Activated naive CD8-positive, alpha-beta T cell treated with anti-CD3 and anti-CD28 coated beads for 36 hours (primary cell): ENCODE measurements at regions not wholly inside any gene's neighbourhood (a gene's known extent, or its start where the extent isn't known, plus 50 kb on each side); places are given as distances from the start of the nearest gene placed in this dataset.
A peak's percentile ranks its signal among the peaks of the same experiment; 100 is the strongest.
"Not testable (repeated sequence)": the region's sequence is repeated elsewhere in the genome, so short reads cannot be mapped to it uniquely, and the experiment has no call there.

Experiments used
- DNase-seq: peaks from one replicate; pipeline ENCODE4 v3.0.0; 2021
- H3K27ac Mint-ChIP-seq: one replicate; pipeline ENCODE4 v1.8.0; 2022; ENCODE audit warnings: mild to moderate bottlenecking, moderate library complexity, mixed read lengths
- H3K27me3 Mint-ChIP-seq: one replicate; pipeline ENCODE4 v1.8.0; 2022; ENCODE audit warnings: mild to moderate bottlenecking, mixed read lengths
- H3K36me3 Mint-ChIP-seq: one replicate; pipeline ENCODE4 v1.8.0; 2021; ENCODE audit warnings: mild to moderate bottlenecking, mixed read lengths
- H3K4me1 Mint-ChIP-seq: one replicate; pipeline ENCODE4 v1.8.0; 2021; ENCODE audit warnings: mixed read lengths
- H3K4me3 Mint-ChIP-seq: one replicate; pipeline ENCODE4 v1.8.0; 2022; ENCODE audit warnings: mild to moderate bottlenecking, moderate library complexity, mixed read lengths
- H3K9me3 Mint-ChIP-seq: one replicate; pipeline ENCODE4 v1.8.0; 2022; ENCODE audit warnings: mixed read lengths

GRCh38 chr9:20255052-20255451, 367.2 kb downstream of the MLLT3 start:
- peaks cover 32% of the 10 kb centered on the region for H3K4me1 Mint-ChIP-seq
- peaks cover 3% of the 10 kb centered on the region for H3K9me3 Mint-ChIP-seq
- DNase-seq = no peak
- H3K36me3 Mint-ChIP-seq = peaks cover 9% of the 10 kb centered on the region
- H3K27ac Mint-ChIP-seq = peak overlapping the region; percentile 81
- no peaks in the 10 kb centered on the region for H3K27me3 Mint-ChIP-seq
- H3K4me3 Mint-ChIP-seq = no peak overlapping the region

GRCh38 chr9:20253635-20254034, 368.7 kb downstream of the MLLT3 start:
- no peaks in the 10 kb centered on the region for H3K27me3 Mint-ChIP-seq
- peaks cover 3% of the 10 kb centered on the region for H3K9me3 Mint-ChIP-seq
- no peak for DNase-seq
- H3K36me3 Mint-ChIP-seq = peaks cover 9% of the 10 kb centered on the region
- H3K4me3 Mint-ChIP-seq = no peak overlapping the region
- H3K27ac Mint-ChIP-seq = no peak overlapping the region
- peaks cover 32% of the 10 kb centered on the region for H3K4me1 Mint-ChIP-seq

GRCh38 chr9:20252778-20253177, 369.5 kb downstream of the MLLT3 start:
- H3K27me3 Mint-ChIP-seq = no peaks in the 10 kb centered on the region
- H3K4me3 Mint-ChIP-seq = no peak overlapping the region
- H3K4me1 Mint-ChIP-seq = peaks cover 32% of the 10 kb centered on the region

GRCh38 chr9:20250791-20251190, 371.5 kb downstream of the MLLT3 start:
- no peaks in the 10 kb centered on the region for H3K27me3 Mint-ChIP-seq
- no peak overlapping the region for H3K4me3 Mint-ChIP-seq
- H3K36me3 Mint-ChIP-seq = peaks cover 9% of the 10 kb centered on the region
- no peak overlapping the region for H3K27ac Mint-ChIP-seq
- peaks cover 22% of the 10 kb centered on the region for H3K4me1 Mint-ChIP-seq
- DNase-seq = no peak
- peaks cover 5% of the 10 kb centered on the region for H3K9me3 Mint-ChIP-seq

More at GRCh38 chr9:20252778-20253177, 369.5 kb downstream of the MLLT3 start:
- DNase-seq = no peak
- H3K9me3 Mint-ChIP-seq = peaks cover 5% of the 10 kb centered on the region
- H3K27ac Mint-ChIP-seq = no peak overlapping the region
- peaks cover 9% of the 10 kb centered on the region for H3K36me3 Mint-ChIP-seq

GRCh38 chr9:20244271-20244670, 378.0 kb downstream of the MLLT3 start:
- Mint-ChIP-seq H3K36me3 (no peaks in the 10 kb centered on the region), H3K4me1 (peaks cover 53% of the 10 kb centered on the region), H3K4me3 (no peak overlapping the region), H3K27ac (no peak overlapping the region), H3K9me3 (peaks cover 2% of the 10 kb centered on the region), H3K27me3 (no peaks in the 10 kb centered on the region)
- no peak for DNase-seq

GRCh38 chr9:20243841-20244240, 378.5 kb downstream of the MLLT3 start:
- peaks cover 2% of the 10 kb centered on the region for H3K9me3 Mint-ChIP-seq
- H3K4me1 Mint-ChIP-seq = peaks cover 53% of the 10 kb centered on the region
- H3K27me3 Mint-ChIP-seq = no peaks in the 10 kb centered on the region
- peak overlapping the region; percentile 38 for H3K27ac Mint-ChIP-seq
- H3K4me3 Mint-ChIP-seq = no peak overlapping the region
- no peaks in the 10 kb centered on the region for H3K36me3 Mint-ChIP-seq
- no peak for DNase-seq

GRCh38 chr9:20242510-20243189, 379.6 kb downstream of the MLLT3 start:
- H3K9me3 Mint-ChIP-seq = no peaks in the 10 kb centered on the region
- H3K36me3 Mint-ChIP-seq = no peaks in the 10 kb centered on the region
- peak overlapping the region; percentile 70 for H3K27ac Mint-ChIP-seq
- peak; percentile 47 for DNase-seq
- H3K4me1 Mint-ChIP-seq = peaks cover 53% of the 10 kb centered on the region
- peak overlapping the region; percentile 53 for H3K4me3 Mint-ChIP-seq
- H3K27me3 Mint-ChIP-seq = no peaks in the 10 kb centered on the region

GRCh38 chr9:20240498-20240897, 381.8 kb downstream of the MLLT3 start:
- peaks cover 49% of the 10 kb centered on the region for H3K4me1 Mint-ChIP-seq
- peaks cover 4% of the 10 kb centered on the region for H3K36me3 Mint-ChIP-seq
- H3K9me3 Mint-ChIP-seq = no peaks in the 10 kb centered on the region
- H3K27me3 Mint-ChIP-seq = no peaks in the 10 kb centered on the region
- no peak overlapping the region for H3K4me3 Mint-ChIP-seq
- no peak overlapping the region for H3K27ac Mint-ChIP-seq
- DNase-seq = no peak

GRCh38 chr9:20238921-20239320, 383.4 kb downstream of the MLLT3 start:
- Mint-ChIP-seq H3K4me1 (peaks cover 35% of the 10 kb centered on the region), H3K27ac (no peak overlapping the region), H3K4me3 (no peak overlapping the region), H3K27me3 (no peaks in the 10 kb centered on the region), H3K36me3 (peaks cover 9% of the 10 kb centered on the region), H3K9me3 (peaks cover 6% of the 10 kb centered on the region)
- no peak for DNase-seq

- no peak for DNase-seq
- H3K36me3 Mint-ChIP-seq = peaks cover 10% of the 10 kb centered on the region
- H3K9me3 Mint-ChIP-seq = peaks cover 11% of the 10 kb centered on the region
- H3K27me3 Mint-ChIP-seq = no peaks in the 10 kb centered on the region
- no peak overlapping the region for H3K27ac Mint-ChIP-seq
- H3K4me1 Mint-ChIP-seq = peaks cover 28% of the 10 kb centered on the region
- no peak overlapping the region for H3K4me3 Mint-ChIP-seq
These were observed 384.6 kb downstream of the MLLT3 start for GRCh38 chr9:20237686-20238085.

- H3K9me3 Mint-ChIP-seq = peaks cover 14% of the 10 kb centered on the region
- H3K36me3 Mint-ChIP-seq = peaks cover 14% of the 10 kb centered on the region
- no peak for DNase-seq
- H3K27ac Mint-ChIP-seq = no peak overlapping the region
- H3K27me3 Mint-ChIP-seq = no peaks in the 10 kb centered on the region
- peaks cover 18% of the 10 kb centered on the region for H3K4me1 Mint-ChIP-seq
- H3K4me3 Mint-ChIP-seq = no peak overlapping the region
These were observed 385.6 kb downstream of the MLLT3 start for GRCh38 chr9:20236676-20237075.

- not testable (repeated sequence) for H3K4me3 Mint-ChIP-seq, H3K27ac Mint-ChIP-seq, DNase-seq, H3K27me3 Mint-ChIP-seq, H3K4me1 Mint-ChIP-seq
- Mint-ChIP-seq H3K36me3 (peaks cover 14% of the 10 kb centered on the region), H3K9me3 (peaks cover 23% of the 10 kb centered on the region)
These were observed 387.1 kb downstream of the MLLT3 start for GRCh38 chr9:20235206-20235605.

- Mint-ChIP-seq H3K4me3 (no peak overlapping the region), H3K9me3 (peaks cover 25% of the 10 kb centered on the region)
These were observed 394.2 kb downstream of the MLLT3 start for GRCh38 chr9:20228096-20228495.

GRCh38 chr9:20227166-20227874, 395.0 kb downstream of the MLLT3 start:
- Mint-ChIP-seq H3K36me3 (peaks cover under 1% of the 10 kb centered on the region), H3K4me1 (peaks cover 22% of the 10 kb centered on the region), H3K9me3 (peaks cover 23% of the 10 kb centered on the region), H3K27ac (no peak overlapping the region), H3K27me3 (no peaks in the 10 kb centered on the region), H3K4me3 (no peak overlapping the region)
- no peak for DNase-seq

More at GRCh38 chr9:20228096-20228495, 394.2 kb downstream of the MLLT3 start:
- DNase-seq = no peak
- peaks cover 5% of the 10 kb centered on the region for H3K36me3 Mint-ChIP-seq
- H3K27ac Mint-ChIP-seq = no peak overlapping the region
- H3K4me1 Mint-ChIP-seq = peaks cover 22% of the 10 kb centered on the region
- no peaks in the 10 kb centered on the region for H3K27me3 Mint-ChIP-seq

- no peak overlapping the region for H3K27ac Mint-ChIP-seq
- peaks cover 17% of the 10 kb centered on the region for H3K9me3 Mint-ChIP-seq
- H3K4me3 Mint-ChIP-seq = no peak overlapping the region
- no peaks in the 10 kb centered on the region for H3K36me3 Mint-ChIP-seq
- no peaks in the 10 kb centered on the region for H3K27me3 Mint-ChIP-seq
- DNase-seq = no peak
- H3K4me1 Mint-ChIP-seq = peaks cover 24% of the 10 kb centered on the region
These were observed 396.0 kb downstream of the MLLT3 start for GRCh38 chr9:20226345-20226744.

- no peak overlapping the region for H3K4me3 Mint-ChIP-seq
- H3K36me3 Mint-ChIP-seq = peaks cover 2% of the 10 kb centered on the region
- H3K27me3 Mint-ChIP-seq = no peaks in the 10 kb centered on the region
- DNase-seq = no peak
- H3K27ac Mint-ChIP-seq = no peak overlapping the region
- H3K4me1 Mint-ChIP-seq = peaks cover 25% of the 10 kb centered on the region
- peaks cover 15% of the 10 kb centered on the region for H3K9me3 Mint-ChIP-seq
These were observed 396.5 kb downstream of the MLLT3 start for GRCh38 chr9:20225826-20226225.
